Stimulated activated CD8-positive, alpha-beta memory T cell treated with anti-CD3 and anti-CD28 coated beads, Interleukin-4, amount 100 ng/mL, for 1 hour (primary cell): ENCODE measurements at regions not wholly inside any gene's neighbourhood (a gene's known extent, or its start where the extent isn't known, plus 50 kb on each side); places are given as distances from the start of the nearest gene placed in this dataset.

Experiments
- DNase-seq, 2 donors: peaks; one replicate each; pipeline ENCODE4 v3.0.0-alpha.2; 2020; ENCODE audit warnings: low read depth in 2 of 2, low spot score in 1 of 2

DNA sequence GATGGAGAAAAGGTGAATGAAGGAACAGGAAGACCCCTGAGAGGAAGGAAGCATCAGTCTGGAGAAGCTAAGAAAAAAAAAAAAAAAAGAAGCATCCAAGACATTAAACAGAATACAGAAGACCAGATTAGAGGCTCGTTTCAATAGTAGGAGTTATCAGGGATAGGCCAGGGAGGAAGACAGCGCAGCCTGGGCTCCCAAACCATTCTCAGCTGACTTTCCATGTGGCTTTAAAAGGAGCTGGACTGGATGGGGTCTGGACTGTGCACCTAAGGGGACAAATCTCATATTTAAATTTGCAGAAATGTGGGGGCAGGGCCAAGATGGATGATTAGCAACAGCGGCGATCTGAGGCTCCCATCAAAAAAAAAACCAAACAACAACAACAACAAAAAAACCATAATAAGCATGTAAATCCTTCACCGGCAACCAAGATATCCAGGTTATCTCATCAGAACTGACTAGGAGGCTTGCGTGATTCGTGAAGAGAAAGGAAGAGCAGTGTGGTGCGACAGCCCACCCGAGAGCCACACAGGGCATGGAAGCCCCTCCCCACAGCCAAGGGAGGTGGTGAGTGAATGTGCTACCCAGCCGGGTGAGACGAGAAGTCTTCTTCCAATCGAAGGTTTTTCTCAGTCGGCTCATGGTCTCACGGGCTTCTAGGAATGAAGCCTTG lies 114.9 kb upstream of the ADAMTS16 start:
- DNase-seq, result no peak

DNA sequence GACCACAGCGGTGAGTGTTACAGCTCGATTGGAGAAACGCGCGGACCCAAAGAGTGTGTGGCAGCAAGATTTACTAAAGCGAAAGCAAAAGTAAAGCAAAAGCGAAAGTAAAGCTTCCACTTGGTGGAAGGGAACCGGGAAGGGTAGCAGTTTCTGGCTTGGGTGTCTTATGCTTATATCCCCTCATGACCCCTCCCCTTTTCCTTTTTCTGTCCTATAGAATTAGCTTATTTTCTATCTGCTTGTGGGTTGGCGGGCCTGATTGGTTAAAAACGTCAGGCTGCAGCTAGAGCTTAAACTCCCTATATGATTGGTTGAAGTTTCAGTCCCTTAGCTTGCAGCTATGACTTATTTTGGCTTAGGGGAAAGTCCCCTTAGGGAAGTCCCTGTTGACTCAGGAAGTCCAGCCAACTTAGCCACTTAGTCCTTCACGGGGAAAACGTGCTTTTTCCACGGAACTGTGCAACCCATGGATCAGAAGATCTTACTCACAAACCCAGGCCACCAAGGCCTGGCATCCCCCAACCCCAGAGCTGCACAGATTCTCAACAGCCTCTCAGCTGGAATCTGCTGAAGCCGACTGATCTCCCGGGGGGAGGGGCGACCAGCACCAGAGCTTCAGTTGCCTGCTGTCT lies 114.2 kb upstream of the ADAMTS16 start:
- DNase-seq, result no peak

DNA sequence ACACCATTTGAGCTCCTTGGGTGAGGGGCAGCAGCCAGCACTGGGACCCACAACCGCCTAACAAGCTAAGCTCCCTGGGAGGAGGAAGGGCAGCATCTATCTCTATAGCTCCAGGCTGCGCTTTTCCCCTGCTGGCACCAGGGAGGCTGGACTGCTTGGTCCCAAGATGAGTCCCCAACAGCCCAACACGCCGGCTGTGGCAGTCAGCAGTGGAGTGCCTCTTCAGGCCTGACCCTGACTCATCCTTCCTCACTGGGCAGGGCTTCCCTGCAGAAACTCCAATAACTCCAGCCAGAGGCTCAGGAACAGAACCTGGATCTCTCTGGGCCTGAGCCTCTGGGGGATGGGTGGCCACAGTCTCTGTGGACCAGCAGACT lies 113.7 kb upstream of the ADAMTS16 start:
- DNase-seq, result no peak

DNA sequence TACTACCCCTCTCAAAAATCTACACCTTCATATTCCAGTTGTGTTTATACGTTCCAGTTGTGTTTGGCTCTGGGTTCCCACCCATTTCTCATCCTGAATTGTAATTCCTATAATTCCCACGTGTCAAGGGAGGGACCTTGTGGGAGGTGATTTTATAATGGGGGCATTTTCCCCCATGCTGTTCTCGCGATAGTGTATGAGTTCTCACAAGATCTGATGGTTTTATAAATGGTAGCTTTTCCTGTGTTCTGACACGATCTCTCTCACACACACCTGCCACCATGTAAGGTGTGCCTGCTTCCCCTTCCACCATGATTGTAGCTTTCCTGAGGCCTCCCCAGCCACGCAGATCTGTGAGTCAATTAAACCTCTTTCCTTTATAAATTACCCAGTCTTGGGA lies 108.5 kb upstream of the ADAMTS16 start:
- DNase-seq, result no peak

DNA sequence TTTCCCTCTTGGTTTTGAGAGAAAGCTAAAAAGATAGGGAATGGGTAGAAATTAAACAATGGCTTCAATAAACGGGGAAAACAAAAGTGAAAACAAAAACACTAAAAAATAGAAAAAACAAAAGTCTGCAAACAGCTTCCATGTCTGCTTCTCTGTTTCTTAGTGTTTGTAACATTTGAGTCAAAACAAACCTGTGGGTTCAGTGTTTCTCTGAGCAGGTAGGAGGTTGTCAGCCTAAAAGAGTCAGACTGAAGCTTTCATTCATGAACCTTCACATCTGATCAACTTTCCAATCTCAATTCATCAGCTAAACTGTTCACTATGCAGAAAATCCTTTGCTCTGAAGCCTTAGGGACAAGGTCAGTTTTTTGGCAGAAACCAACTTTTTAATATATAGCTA lies 102.5 kb upstream of the ADAMTS16 start:
- no peak for DNase-seq

DNA sequence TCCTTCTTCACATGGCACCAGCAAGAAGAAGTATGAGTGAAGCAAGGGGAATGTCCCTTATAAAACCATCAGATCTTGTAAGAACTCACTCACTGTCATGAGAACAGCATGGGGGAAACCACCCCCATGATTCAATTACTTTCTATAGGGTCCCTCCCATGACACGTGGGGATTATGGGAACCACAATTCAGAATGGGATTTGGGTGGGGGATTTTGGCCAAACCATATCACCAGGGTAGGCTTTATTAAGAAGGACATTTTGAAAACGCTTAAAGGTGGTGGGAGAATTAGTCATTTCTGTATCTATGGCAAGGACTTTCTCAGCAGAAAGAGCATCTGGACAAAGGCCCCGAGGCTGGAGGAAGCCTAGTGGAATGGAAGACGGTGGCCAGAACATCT lies 100.2 kb upstream of the ADAMTS16 start:
- DNase-seq, result no peak

DNA sequence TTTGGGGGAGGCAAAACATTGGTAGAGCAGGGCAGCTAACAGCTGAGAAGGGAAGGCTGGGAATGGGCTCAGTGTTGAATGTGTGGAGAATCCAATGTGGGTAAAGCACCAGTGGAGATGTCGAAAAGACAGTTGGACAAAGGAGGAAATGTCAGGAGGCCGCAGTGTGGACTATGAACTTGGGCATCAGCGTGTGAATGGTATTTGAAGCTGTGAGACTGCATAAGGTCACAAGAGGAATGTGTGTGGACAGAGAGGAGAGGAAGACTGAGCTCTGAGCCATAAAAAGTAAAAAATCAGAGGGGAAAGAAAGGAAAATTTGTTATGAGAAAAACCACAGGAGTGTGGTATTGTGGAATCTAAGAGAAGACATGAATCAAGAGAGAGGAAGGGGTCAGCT lies 99.4 kb upstream of the ADAMTS16 start:
- DNase-seq, result no peak

DNA sequence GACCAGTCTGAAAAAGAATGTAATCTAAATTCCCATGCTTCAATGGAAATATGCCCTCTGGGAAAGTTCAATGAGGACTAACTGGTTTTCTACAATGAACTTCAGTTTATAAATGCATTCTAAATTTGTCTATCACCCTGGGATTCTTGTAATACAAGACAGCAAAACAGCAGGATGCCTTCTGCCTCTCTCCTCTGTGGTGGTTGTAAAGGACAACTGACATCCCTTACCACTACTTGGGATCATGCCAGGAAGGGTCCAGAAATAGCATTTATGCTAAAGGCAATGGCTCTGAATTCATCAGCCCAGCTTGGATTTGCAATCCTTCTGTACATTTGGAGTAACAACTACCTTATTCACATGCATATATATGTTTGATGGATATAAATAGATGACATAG lies 97.3 kb upstream of the ADAMTS16 start:
- no peak for DNase-seq

DNA sequence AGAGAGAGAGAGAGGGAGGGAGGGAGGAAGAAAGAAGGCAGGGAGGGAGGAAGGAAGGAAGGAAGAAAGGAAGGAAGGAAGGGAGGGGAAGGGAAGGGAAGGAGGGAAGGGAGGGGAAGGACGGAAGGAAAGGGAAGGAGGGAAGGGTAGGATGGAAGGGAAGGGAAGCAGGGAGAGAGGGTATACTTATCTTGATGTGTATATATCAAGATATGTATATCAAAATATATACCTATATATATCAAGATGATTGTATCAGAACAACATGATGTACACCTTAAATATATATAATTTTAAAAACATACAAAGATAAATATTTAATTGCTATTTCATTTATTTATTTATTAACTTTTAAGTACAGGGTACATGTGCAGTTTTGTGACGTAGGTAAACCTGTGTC lies 96.8 kb upstream of the ADAMTS16 start:
- no peak for DNase-seq

DNA sequence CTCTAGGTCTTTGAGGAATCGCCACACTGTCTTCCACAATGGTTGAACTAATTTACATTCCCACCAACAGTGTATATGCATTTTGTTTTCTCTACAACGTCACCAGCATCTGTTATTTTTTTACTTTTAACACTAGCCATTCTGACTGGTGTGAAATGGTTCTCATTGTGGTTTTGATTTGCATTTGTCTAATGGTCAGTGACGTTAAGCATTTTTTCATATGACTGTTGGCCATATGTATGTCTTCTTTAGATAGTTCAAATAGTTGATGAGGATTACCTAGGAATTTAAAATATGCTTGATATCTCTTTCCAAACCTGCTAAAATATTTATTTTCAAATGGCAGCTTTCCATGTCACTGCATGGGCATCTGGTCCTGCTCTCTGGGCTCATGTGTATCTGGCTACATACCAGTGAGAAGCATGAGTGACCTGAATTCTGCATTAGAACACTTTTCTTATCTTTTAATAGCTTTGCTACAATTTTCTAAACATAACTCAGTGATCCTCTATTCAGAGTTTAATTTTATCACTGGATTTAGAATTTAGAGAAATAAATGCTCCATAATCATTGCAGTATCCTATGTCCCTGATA lies 95.8 kb upstream of the ADAMTS16 start:
- DNase-seq, result no peak

DNA sequence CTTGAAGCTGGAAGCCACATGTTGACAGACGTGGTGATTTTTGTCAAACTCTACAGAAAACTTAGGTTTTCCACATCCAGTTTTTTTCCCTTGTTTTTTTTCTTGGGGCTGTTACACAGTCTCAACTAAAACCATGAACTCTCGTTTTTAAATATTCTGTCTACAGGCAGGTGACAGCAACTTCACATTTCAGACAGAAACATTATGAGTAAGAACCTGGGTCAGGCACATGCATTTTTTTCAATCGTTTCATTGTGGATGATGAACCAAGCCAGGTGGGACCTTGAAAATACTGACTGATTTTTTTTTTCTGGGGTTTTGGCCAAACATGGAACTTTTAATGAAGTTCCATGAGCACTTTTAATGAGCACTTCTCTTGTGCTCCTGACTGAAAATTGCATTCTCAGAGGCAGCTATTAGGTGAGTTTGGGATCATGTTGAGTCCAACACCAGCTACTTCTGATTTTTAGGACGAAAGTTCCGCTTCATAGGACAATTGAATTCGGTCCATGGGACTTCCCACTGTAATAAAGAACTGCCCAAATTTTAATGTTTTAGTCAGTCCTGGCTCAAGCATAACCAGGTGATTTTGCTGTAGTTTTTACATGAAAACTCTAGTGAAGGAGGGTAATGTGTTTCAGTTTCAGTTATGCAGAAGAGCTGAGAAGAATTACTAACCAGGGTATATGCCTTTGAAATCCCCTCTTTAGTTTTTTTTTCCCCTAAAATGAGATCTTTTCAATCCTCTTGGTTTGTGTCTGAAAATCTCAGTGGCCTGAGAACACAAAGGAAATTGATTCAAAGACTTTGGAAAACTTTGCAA lies 93.2 kb upstream of the ADAMTS16 start:
- no peak for DNase-seq

DNA sequence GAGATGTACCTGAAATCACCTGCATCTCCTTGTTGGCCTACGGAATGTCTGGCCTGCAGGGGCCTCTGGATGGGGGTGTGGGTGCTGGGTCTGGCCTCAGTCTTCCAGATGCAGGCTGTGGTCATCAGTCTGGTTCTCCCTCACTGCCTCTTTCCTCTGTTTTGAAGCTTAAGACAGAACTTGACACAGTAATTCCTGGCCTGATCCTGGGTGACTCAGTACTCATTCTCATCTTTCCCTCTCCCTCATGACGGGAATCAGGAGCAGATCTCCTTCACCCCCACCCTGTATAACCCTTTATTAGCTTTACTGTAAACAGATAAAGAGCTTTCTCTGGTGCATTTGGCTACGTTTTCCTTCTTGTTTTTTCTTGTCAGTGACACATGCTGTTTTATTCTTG lies 89.3 kb upstream of the ADAMTS16 start:
- DNase-seq, result no peak

DNA sequence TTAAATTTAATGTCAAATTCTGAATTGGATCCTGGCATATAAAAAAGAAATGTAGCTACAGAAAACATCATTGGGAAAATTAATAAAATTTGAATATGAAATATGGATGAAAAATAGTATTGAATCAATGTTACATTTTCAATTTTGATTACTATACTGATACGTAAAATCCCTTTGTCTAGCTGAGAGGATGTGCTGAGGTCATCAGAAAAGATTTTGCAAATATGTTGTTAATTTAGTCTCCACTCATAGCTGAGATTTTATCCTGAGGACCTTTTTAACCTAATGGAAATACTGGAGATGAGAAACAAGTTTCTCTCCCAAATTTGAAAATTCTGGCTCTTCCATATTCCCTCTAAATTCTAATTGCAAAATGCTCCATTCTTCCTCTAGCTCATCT lies 84.4 kb upstream of the ADAMTS16 start:
- DNase-seq, result no peak

DNA sequence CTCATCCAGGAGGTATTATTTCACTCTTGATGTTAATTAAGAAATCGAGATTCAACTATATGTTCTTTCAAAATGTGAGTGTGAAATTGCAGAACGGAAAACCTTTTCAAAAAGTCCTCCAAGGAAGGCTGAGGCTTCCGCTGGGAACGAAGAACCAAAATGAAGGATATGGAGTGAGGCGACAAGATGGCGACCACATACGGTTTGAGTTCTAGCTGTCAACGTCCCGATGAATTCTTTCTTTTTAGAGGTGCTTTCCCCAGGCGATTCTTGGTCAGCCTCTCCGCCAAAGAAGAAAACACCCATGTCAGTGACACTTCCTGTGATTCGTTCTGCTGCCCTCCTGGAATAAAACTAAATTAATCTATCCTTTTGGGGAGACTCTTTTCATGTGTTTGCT lies 78.3 kb upstream of the ADAMTS16 start:
- no peak for DNase-seq

DNA sequence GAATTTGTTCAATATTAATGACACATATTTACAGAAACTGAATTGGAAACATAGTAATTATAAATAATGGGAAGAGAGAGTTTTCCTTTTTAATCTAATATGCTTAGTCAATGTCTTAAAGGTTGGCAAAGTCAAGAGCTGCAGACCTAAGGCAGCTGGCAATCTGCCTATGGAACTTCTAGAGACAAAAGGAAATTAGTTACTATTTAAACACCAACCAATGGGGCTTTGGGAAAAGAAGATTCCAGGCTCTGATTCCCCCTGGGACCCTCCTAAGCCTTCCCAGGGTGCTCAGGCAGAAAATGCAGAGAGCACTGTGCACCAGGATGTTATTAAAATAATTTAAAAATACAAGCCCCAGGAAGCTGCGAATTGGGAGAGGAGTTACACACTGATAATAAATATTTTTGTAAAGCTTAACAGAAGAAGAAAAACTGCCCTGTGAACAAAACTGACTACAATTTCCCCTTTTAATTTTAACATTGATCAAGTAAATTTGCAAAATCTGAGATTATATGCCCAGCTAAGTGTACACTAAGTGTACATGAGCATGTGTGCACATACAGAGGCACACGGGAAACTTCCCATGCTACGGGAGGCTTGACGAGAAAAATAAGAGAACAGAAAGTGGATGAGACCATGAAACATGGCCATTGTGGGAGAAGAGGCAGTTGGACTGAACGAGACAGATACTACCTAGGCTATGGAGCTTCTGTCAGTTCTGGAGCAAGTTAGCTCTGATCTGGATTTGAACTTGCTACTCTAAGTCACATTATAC lies 77.4 kb upstream of the ADAMTS16 start:
- no peak for DNase-seq

DNA sequence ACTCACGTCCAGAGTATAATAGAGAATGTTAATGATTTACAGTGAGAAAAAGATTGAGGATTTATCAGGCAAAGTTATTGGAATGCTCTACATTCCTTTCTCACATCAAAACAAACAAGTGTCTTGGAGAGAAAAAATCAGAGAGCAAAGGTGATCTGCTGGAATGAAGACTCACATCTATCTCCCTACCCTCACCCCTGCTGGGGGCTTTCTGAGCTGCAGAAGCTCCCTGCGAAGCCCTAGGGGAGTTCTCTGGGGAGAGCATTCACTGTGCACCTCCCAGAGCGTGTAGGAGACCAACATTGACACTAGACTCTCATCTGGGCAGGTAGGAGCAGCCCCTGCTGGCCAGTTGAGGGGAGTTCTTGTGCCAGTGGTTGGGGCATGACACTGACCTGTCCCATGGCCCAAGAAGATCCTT lies 76.6 kb upstream of the ADAMTS16 start:
- DNase-seq, result no peak

DNA sequence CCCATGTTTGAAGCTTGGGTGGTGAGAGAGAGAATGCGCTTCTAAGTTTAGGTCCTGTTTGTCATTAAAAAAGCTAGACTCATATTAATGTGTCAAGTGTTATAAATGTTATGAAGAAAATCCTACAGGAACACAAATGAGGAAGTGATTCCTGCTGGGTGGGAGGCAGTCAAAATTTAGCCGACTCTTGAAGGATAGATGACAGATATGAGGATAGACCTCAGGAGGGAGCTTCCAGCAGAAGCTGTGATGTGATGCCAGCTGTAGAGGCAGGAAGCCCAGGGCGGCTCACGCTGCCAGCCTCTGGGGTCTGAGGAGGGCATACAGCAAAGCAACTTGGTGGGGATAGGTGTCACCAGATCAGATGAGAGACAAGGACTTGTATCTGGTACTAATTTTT lies 74.7 kb upstream of the ADAMTS16 start:
- no peak for DNase-seq

DNA sequence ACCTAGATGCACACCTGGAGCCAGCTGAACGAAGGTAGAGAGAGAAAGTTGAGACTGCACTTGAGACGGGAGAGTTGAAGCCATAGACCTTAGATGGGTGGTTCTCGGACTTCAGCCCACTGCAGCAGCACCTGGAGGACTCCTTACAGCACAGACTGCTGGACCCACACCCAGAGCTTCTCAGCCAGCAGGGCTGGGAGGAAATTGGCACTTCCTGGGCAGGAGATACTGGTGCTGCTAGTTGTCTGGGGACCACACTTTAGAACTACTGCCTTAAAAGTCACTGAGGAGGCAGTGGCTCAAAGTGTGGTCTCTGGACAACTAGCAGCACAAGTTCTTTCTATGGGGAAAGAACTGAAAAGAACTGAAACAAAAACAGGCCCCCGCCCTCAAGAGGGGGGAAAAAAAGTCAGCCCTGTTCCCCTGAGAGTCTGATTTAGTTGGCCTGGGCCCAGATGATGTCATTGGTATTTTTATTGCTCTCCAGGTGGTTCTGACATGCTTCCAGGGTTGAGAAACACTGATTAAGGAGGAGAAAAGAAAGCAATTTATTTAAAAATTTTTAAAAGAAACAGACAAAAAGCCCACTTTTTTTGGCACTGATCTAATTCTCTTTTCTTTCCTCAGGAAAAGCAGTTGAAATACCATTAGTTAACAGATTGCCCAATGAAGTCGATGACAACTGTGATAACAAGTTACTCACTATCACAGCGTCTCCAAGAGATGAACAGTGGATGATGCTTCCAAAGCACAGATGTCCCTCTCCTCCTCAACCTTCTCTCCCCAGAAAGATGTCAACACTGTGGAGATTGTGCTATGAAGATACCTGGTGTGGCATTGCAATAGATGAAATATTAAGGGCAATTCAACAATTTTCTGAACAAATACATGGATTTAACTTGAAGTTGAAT lies 73.6 kb upstream of the ADAMTS16 start:
- DNase-seq, result no peak

DNA sequence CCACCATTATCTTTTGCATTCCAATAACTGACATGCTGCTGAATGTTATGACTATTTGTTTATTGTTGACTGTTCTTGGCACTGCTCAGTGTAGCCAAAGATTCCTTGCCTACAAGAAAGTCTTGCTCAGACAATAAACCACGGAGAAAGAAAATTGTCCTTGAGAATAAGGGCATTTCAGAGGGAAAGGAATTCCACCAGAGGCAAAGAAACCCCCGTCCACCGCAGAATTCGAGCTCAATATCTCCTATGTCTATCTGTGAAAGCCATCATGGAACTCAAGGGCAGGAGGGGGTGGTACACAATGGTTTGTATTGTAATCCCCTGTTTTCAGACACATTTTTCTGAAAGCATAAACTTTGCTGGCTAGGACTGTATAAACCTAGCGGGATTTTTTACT lies 70.3 kb upstream of the ADAMTS16 start:
- no peak for DNase-seq

DNA sequence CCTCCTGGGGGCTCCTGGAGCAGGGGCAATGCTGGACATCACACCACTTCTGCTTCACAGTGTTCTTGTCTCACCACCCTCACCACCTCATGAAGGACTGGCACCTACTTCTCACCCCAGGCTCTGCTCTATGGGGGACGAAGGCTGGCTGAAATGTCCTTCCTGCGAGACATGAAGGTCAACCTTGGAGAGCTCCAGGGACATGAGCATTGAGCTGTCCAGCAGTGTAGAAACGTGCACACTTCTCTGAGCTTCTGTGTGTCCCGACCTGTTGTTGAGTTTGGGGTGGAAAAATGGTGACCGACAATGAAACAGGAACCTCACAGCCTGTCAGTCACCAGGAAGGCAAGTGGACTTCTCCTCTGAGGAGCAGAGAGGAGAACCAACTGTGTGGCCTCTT lies 68.6 kb upstream of the ADAMTS16 start:
- DNase-seq, result no peak
